Transverse colon (tissue), 4 donors: ENCODE measurements at regions not wholly inside any gene's neighbourhood (a gene's known extent, or its start where the extent isn't known, plus 50 kb on each side); places are given as distances from the start of the nearest gene placed in this dataset.

Source experiments
- DNase-seq: peaks from one replicate; pipeline ENCODE4 v3.0.0-alpha.2; 2019
- H3K27ac ChIP-seq, 4 donors: fragments of 200-600 bp; sonication (generic); 2 replicates each; pipeline ENCODE4 v1.5.1; 2016 to 2018; ENCODE audit warnings: inconsistent platforms in 4 of 4
- H3K27me3 ChIP-seq: fragments of 200-600 bp; sonication (generic); 2 replicates; pipeline ENCODE4 v1.5.1; 2017; ENCODE audit warnings: inconsistent platforms
- H3K36me3 ChIP-seq, 4 donors: fragments of 200-600 bp; sonication (generic); 2 replicates each; pipeline ENCODE4 v1.5.1; 2017 to 2019; ENCODE audit warnings: inconsistent platforms in 4 of 4
- H3K4me1 ChIP-seq, 4 donors: fragments of 200-600 bp; sonication (generic); 2 replicates each; pipeline ENCODE4 v1.5.1; 2017 to 2020; ENCODE audit warnings: inconsistent platforms in 4 of 4
- H3K4me3 ChIP-seq, 4 donors: fragments of 200-600 bp; sonication (generic); 1 replicate in 1 of 4; 2 replicates in 3 of 4; pipeline versions ENCODE4 v1.5.1 to v1.6.1; 2017 to 2019; ENCODE audit warnings: inconsistent platforms in 4 of 4
- H3K9me3 ChIP-seq, 2 donors: fragments of 200-600 bp; sonication (generic); 2 replicates each; pipeline ENCODE4 v1.5.1; 2017 to 2019; ENCODE audit warnings: inconsistent platforms in 2 of 2
- EP300 ChIP-seq: sonication (generic); formaldehyde crosslinking; IDR thresholded peaks from one replicate; pipeline ENCODE4 v1.6.1; 2017; ENCODE audit warnings: antibody characterized with exemption, low read depth
- POLR2A ChIP-seq: fragments of 450-650 bp; IDR thresholded peaks from one replicate; pipeline ENCODE4 v1.6.1; 2016; ENCODE audit warnings: antibody characterized with exemption, mild to moderate bottlenecking, moderate library complexity
- POLR2AphosphoS5 ChIP-seq, 3 donors: sonication (generic); formaldehyde crosslinking; IDR thresholded peaks; one replicate each; pipeline ENCODE4 v1.6.1; 2016; ENCODE audit warnings: antibody characterized with exemption in 3 of 3
- WGBS, 2 donors: methylation state at CpG; one replicate each; pipeline ENCODE4 v1.1.5; 2018; ENCODE audit warnings: low coverage in 1 of 2; 5-methylcytosine and 5-hydroxymethylcytosine counted together
- in situ Hi-C, 4 donors: fragments of 200-750 bp; cut with MboI; loops; one replicate each; pipeline versions ENCODE4 v1.15.0 to v1.15.1; 2017; ENCODE audit warnings: low sequenced_read_pairs in 3 of 4, low pct_ligation_motif_present in 1 of 4, low pct_unique_long_range_greater_than_20kb in 1 of 4
- intact Hi-C: fragments of 100-400 bp; cut with DNase I; formaldehyde crosslinking; loops from one replicate; pipeline ENCODE4 v1.15.1; 2023; ENCODE audit warnings: low total_unique reads
- TF ChIP-seq, protein P1 (sequence below), 5 experiments: fragments of 200-600 bp in 3 of 5; fragments of 450-650 bp in 2 of 5; sonication (generic) in 3 of 5; IDR thresholded peaks; 1 replicate in 2 of 5; 2 replicates in 3 of 5; pipeline ENCODE4 v1.5.1; 2016 to 2017; ENCODE audit warnings: antibody characterized with exemption in 5 of 5, inconsistent platforms in 3 of 5, mild to moderate bottlenecking in 2 of 5, moderate library complexity in 1 of 5

DNA sequence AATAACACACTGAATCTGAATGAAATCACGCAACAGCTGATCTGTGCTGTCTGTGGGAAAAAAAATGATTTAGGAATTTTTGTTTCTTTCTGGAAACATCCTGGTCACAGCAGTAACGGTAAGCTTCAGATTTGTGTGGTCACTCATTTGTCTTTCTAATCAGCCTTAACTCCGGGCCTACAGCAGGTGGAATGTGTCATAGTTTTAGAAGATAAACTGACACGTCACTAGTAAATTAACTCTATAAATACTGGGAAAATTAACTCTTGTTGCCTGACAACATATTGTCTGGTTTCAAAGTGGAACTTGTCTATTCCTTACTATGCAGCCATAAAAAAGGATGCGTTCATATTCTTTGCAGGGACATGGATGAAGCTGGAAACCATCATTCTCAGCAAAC is 58.1 kb upstream of the NCK2 start:
- Histone ChIP-seq H3K27me3 (no peaks in the 10 kb centered on the region), H3K27ac (no peak overlapping the region), H3K4me1 (no peaks in the 10 kb centered on the region), H3K36me3 (no peaks in the 10 kb centered on the region), H3K4me3 (no peak overlapping the region), H3K9me3 (no peaks in the 10 kb centered on the region)
- DNase-seq, result no peak
- intact Hi-C loops, result no loop called here
- 72 to 78% methylated on average over 4 to 5 of the region's 5 CpGs for WGBS, 2 donors
- TF ChIP-seq, protein P1, sequence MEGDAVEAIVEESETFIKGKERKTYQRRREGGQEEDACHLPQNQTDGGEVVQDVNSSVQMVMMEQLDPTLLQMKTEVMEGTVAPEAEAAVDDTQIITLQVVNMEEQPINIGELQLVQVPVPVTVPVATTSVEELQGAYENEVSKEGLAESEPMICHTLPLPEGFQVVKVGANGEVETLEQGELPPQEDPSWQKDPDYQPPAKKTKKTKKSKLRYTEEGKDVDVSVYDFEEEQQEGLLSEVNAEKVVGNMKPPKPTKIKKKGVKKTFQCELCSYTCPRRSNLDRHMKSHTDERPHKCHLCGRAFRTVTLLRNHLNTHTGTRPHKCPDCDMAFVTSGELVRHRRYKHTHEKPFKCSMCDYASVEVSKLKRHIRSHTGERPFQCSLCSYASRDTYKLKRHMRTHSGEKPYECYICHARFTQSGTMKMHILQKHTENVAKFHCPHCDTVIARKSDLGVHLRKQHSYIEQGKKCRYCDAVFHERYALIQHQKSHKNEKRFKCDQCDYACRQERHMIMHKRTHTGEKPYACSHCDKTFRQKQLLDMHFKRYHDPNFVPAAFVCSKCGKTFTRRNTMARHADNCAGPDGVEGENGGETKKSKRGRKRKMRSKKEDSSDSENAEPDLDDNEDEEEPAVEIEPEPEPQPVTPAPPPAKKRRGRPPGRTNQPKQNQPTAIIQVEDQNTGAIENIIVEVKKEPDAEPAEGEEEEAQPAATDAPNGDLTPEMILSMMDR (IDR thresholded peaks at IDR 0.05), result no peak
- TF ChIP-seq POLR2A (no peak), EP300 (no peak), POLR2AphosphoS5 (IDR thresholded peaks at IDR 0.05) (no peak)
- in situ Hi-C loops, result no loop called here

DNA sequence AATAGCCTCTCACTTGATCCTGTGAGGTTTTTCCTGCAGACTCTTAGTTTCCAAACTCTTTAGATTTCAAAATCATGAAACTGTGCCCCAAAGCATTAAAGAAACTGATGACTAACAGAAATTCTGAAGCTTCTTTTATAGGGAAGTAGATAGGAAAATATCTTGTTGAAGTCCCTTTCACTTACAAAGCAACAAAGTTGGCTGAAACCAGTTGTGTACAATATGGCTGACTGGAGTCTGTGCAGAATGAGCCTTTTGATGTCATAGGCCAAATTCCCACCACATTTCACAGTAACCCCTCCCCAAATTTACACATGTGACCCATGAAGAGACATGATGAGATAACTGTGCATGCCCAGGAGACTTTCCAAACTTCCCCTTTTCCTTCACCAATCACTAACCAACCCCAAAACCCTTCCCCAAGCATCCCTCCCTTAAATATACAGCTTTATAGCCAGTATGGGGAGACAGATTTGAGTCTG is 61.7 kb upstream of the NCK2 start:
- H3K4me3 ChIP-seq, result no peak overlapping the region
- intact Hi-C loops, result no loop called here

DNA sequence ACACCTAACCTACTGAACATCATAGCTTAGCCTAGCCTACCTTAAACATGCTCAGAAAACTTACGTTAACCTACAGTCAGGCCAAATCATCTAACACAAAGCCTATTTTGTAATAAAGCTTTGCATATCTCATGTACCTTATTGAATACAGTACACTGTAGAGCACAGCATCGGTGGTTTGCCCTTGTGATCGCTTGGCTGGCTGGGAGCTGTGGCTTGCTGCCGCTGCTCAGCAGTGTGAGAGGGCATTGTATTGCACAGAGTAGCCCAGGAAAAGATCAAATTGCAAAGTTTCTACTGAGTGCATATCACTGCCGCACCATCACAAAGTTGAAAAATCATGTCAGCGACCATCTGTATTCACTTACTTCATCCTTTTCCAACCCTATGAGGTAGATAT is 62.3 kb upstream of the NCK2 start:
- 88 to 93% methylated on average over 3 to 6 of the region's 6 CpGs for WGBS, 2 donors
- Histone ChIP-seq H3K9me3 (no peaks in the 10 kb centered on the region), H3K4me1 (no peaks in the 10 kb centered on the region), H3K27ac (no peak overlapping the region), H3K27me3 (no peaks in the 10 kb centered on the region), H3K4me3 (no peak overlapping the region), H3K36me3 (no peaks in the 10 kb centered on the region)
- no peak for DNase-seq
- intact Hi-C loops (no loop called here), in situ Hi-C loops (no loop called here)
- TF ChIP-seq POLR2A (no peak), EP300 (no peak), POLR2AphosphoS5 (IDR thresholded peaks at IDR 0.05) (no peak)
- TF ChIP-seq, protein P1 (IDR thresholded peaks at IDR 0.05), result no peak

More for the DNA sequence above, 61.7 kb upstream of the NCK2 start:
- H3K27ac ChIP-seq, result no peak overlapping the region
- H3K9me3 ChIP-seq, result no peaks in the 10 kb centered on the region
- no peaks in the 10 kb centered on the region for H3K4me1 ChIP-seq
- no peak for DNase-seq
- in situ Hi-C loops, result no loop called here
- TF ChIP-seq POLR2AphosphoS5 (IDR thresholded peaks at IDR 0.05), result no peak
- TF ChIP-seq, protein P1 (IDR thresholded peaks at IDR 0.05), result no peak
- no peak for TF ChIP-seq EP300
- no peaks in the 10 kb centered on the region for H3K27me3 ChIP-seq
- no peaks in the 10 kb centered on the region for H3K36me3 ChIP-seq

DNA sequence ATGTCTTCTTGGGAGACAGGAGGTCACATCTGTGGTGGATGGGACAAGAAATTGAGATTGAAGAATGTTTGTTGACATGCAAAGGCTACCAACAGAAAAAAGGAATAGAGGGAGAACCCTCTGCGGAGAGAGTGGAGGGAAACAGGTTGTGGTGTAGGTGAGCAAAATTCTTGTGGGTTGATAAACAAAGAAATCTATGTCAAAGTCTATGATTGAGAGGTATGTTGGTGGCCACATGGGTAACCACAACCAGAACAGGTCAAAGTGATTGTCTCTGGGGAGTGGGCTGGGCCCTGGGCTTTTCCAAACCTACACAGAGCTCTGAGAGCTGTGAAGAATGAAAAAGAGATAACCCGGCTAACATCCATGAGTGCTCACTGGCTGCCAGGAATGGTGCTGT is 62.8 kb upstream of the NCK2 start:
- WGBS, 2 donors, result 93 to 100% methylated on average over 1 to 2 of the region's 2 CpGs
- no peaks in the 10 kb centered on the region for H3K9me3 ChIP-seq
- DNase-seq, result no peak
- no peak overlapping the region for H3K27ac ChIP-seq
- in situ Hi-C loops, result no loop called here
- no peaks in the 10 kb centered on the region for H3K4me1 ChIP-seq
- no peaks in the 10 kb centered on the region for H3K36me3 ChIP-seq
- no peak overlapping the region for H3K4me3 ChIP-seq
- intact Hi-C loops, result no loop called here
- no peaks in the 10 kb centered on the region for H3K27me3 ChIP-seq
- TF ChIP-seq, protein P1 (IDR thresholded peaks at IDR 0.05), result no peak
- TF ChIP-seq POLR2A, result no peak
- no peak for TF ChIP-seq POLR2AphosphoS5 (IDR thresholded peaks at IDR 0.05)
- no peak for TF ChIP-seq EP300
